ENCODE measurements at regions not wholly inside any gene's neighbourhood (a gene's known extent, or its start where the extent isn't known, plus 50 kb on each side); places are given as distances from the start of the nearest gene placed in this dataset.

- TF ChIP-seq CTCF (IDR thresholded peaks at IDR 0.05) = no peak
- TF ChIP-seq POLR2A (IDR thresholded peaks at IDR 0.05) = no peak
Observed at GRCh38 chr1:58879464-58879863, 95.6 kb upstream of the JUN start.

Measured in lower leg skin (tissue), 3 donors.